A549 (cell line): ENCODE measurements at regions not wholly inside any gene's neighbourhood (a gene's known extent, or its start where the extent isn't known, plus 50 kb on each side); places are given as distances from the start of the nearest gene placed in this dataset.

Experiments used
- CBX2 ChIP-seq: fragments of 200-600 bp; sonication (generic); IDR thresholded peaks from 2 replicates; pipeline ENCODE4 v1.6.1; 2016; ENCODE audit warnings: low read depth, mild to moderate bottlenecking, borderline replicate concordance
- CHD2 ChIP-seq: fragments of 150-350 bp; IDR thresholded peaks from 2 replicates; pipeline ENCODE4 v1.6.1; 2014; ENCODE audit warnings: low read length; ENCODE audit not compliant: partially characterized antibody
- HDAC2 ChIP-seq: fragments of 200-600 bp; sonication (generic); IDR thresholded peaks from 2 replicates; pipeline ENCODE4 v1.6.1; 2016
- KDM1A ChIP-seq: fragments of 200-600 bp; sonication (generic); IDR thresholded peaks from 2 replicates; pipeline ENCODE4 v1.6.1; 2016; ENCODE audit warnings: low read depth, mild to moderate bottlenecking
- MAZ ChIP-seq: fragments of 150-350 bp; IDR thresholded peaks from 2 replicates; pipeline ENCODE4 v1.6.1; 2014; ENCODE audit warnings: antibody characterized with exemption, low read depth, low read length, borderline replicate concordance
- NPAS2 ChIP-seq: fragments of 250-450 bp; sonication (Bioruptor Pico); IDR thresholded peaks from 2 replicates; pipeline ENCODE4 v1.8.0; 2022; ENCODE audit warnings: mild to moderate bottlenecking, moderate library complexity, borderline replicate concordance
- POLR2A ChIP-seq: IDR thresholded peaks from 2 replicates; pipeline ENCODE4 v1.6.1; 2012; ENCODE audit warnings: mild to moderate bottlenecking, low read length
- RCOR1 ChIP-seq: fragments of 150-350 bp; IDR thresholded peaks from 2 replicates; pipeline ENCODE4 v1.6.1; 2014; ENCODE audit warnings: antibody characterized with exemption, low read length, low read depth
- SREBF2 ChIP-seq: fragments of 450-650 bp; IDR thresholded peaks from 2 replicates; pipeline ENCODE4 v1.6.1; 2014; ENCODE audit warnings: mild to moderate bottlenecking, moderate library complexity
- TP53 ChIP-seq: fragments of 250-450 bp; sonication (Bioruptor Pico); IDR thresholded peaks from 2 replicates; pipeline ENCODE4 v1.5.0; 2021; ENCODE audit warnings: mild to moderate bottlenecking, moderate library complexity
- TF ChIP-seq, protein P1 (sequence below): fragments of >200 bp; sonication (Bioruptor Twin); formaldehyde crosslinking; IDR thresholded peaks from 3 replicates; pipeline ENCODE4 v1.5.1; 2016
- TF ChIP-seq, protein P2 (sequence below): IDR thresholded peaks from 2 replicates; pipeline ENCODE4 v1.6.1; 2012; ENCODE audit warnings: low read depth, borderline replicate concordance
- TF ChIP-seq, protein P3 (sequence below): IDR thresholded peaks from 2 replicates; pipeline ENCODE4 v1.6.1; 2012
- TF ChIP-seq, protein P4 (sequence below): fragments of 200-600 bp; sonication (generic); IDR thresholded peaks from 2 replicates; pipeline ENCODE4 v1.6.1; 2016; ENCODE audit warnings: antibody characterized with exemption, mild to moderate bottlenecking, moderate library complexity

DNA sequence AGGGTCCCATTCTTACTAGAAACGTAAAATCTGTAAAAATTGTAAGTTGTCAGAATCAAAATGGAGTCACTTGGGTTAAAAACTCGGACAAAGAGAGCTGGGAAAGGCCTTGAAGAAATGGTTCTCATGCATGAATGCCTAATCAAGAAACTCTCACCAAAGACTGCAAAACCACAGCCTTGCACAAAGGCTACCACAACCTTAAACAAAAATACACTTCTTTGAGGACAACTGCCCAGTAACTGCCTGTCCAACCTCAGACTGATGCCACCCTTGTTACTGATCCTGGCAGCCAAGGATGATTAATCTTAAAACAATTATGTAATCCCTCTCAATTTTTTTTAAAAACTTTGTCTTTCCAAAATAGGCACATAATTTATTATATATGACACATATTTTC lies 299.3 kb downstream of the CCDC85A start:
- TF ChIP-seq CHD2, result no peak
- TF ChIP-seq, protein P1, sequence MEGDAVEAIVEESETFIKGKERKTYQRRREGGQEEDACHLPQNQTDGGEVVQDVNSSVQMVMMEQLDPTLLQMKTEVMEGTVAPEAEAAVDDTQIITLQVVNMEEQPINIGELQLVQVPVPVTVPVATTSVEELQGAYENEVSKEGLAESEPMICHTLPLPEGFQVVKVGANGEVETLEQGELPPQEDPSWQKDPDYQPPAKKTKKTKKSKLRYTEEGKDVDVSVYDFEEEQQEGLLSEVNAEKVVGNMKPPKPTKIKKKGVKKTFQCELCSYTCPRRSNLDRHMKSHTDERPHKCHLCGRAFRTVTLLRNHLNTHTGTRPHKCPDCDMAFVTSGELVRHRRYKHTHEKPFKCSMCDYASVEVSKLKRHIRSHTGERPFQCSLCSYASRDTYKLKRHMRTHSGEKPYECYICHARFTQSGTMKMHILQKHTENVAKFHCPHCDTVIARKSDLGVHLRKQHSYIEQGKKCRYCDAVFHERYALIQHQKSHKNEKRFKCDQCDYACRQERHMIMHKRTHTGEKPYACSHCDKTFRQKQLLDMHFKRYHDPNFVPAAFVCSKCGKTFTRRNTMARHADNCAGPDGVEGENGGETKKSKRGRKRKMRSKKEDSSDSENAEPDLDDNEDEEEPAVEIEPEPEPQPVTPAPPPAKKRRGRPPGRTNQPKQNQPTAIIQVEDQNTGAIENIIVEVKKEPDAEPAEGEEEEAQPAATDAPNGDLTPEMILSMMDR, result no peak
- TF ChIP-seq TP53 (CRISPR knock-in tag), result no peak
- TF ChIP-seq KDM1A, result no peak
- no peak for TF ChIP-seq CBX2
- no peak for TF ChIP-seq SREBF2
- TF ChIP-seq, protein P2, sequence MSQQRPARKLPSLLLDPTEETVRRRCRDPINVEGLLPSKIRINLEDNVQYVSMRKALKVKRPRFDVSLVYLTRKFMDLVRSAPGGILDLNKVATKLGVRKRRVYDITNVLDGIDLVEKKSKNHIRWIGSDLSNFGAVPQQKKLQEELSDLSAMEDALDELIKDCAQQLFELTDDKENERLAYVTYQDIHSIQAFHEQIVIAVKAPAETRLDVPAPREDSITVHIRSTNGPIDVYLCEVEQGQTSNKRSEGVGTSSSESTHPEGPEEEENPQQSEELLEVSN, result no peak
- TF ChIP-seq NPAS2 (CRISPR knock-in tag), result no peak
- TF ChIP-seq, protein P3, sequence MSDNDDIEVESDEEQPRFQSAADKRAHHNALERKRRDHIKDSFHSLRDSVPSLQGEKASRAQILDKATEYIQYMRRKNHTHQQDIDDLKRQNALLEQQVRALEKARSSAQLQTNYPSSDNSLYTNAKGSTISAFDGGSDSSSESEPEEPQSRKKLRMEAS, result no peak
- no peak for TF ChIP-seq POLR2A
- no peak for TF ChIP-seq HDAC2
- TF ChIP-seq, protein P4, sequence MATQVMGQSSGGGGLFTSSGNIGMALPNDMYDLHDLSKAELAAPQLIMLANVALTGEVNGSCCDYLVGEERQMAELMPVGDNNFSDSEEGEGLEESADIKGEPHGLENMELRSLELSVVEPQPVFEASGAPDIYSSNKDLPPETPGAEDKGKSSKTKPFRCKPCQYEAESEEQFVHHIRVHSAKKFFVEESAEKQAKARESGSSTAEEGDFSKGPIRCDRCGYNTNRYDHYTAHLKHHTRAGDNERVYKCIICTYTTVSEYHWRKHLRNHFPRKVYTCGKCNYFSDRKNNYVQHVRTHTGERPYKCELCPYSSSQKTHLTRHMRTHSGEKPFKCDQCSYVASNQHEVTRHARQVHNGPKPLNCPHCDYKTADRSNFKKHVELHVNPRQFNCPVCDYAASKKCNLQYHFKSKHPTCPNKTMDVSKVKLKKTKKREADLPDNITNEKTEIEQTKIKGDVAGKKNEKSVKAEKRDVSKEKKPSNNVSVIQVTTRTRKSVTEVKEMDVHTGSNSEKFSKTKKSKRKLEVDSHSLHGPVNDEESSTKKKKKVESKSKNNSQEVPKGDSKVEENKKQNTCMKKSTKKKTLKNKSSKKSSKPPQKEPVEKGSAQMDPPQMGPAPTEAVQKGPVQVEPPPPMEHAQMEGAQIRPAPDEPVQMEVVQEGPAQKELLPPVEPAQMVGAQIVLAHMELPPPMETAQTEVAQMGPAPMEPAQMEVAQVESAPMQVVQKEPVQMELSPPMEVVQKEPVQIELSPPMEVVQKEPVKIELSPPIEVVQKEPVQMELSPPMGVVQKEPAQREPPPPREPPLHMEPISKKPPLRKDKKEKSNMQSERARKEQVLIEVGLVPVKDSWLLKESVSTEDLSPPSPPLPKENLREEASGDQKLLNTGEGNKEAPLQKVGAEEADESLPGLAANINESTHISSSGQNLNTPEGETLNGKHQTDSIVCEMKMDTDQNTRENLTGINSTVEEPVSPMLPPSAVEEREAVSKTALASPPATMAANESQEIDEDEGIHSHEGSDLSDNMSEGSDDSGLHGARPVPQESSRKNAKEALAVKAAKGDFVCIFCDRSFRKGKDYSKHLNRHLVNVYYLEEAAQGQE, result no peak
- TF ChIP-seq RCOR1, result no peak
- no peak for TF ChIP-seq MAZ
